GM23248 (cell line): ENCODE measurements at regions not wholly inside any gene's neighbourhood (a gene's known extent, or its start where the extent isn't known, plus 50 kb on each side); places are given as distances from the start of the nearest gene placed in this dataset.

Source experiments
- EZH2 ChIP-seq: fragments of 200-600 bp; sonication (generic); IDR thresholded peaks from 2 replicates; pipeline ENCODE4 v1.6.1; 2018; ENCODE audit warnings: antibody characterized with exemption, mild to moderate bottlenecking; ENCODE audit not compliant: insufficient read depth, poor library complexity, severe bottlenecking
- EZH2phosphoT487 ChIP-seq: fragments of 200-600 bp; sonication (generic); IDR thresholded peaks from 2 replicates; pipeline ENCODE4 v1.6.1; 2018; ENCODE audit warnings: antibody characterized with exemption, moderate library complexity, mild to moderate bottlenecking, low read depth; ENCODE audit not compliant: insufficient read depth

DNA sequence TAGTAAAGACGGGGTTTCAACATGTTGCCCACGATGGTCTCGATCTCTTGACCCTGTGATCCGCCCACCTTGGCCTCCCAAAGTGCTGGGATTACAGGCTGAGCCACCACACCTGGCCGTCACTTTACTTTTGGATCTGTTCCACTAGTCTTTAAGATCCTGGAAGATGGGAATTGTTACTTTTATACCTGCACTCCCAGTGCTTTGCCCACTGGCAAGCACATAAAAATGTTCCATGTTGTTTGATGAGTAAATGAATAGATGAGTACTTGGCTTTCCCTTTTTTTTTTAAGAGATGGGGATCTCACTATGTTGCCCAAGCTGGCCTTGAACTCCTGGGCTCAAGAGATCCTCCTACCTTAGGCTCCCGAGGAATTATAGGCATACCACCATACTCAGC is 84.8 kb upstream of the SASH1 start:
- TF ChIP-seq EZH2 (no peak), EZH2phosphoT487 (no peak)
